ENCODE measurements at regions not wholly inside any gene's neighbourhood (a gene's known extent, or its start where the extent isn't known, plus 50 kb on each side); places are given as distances from the start of the nearest gene placed in this dataset.
"Not testable (repeated sequence)": the region's sequence is repeated elsewhere in the genome, so short reads cannot be mapped to it uniquely, and the experiment has no call there.

GRCh38 chr3:127438371-127438770 lies 150.5 kb upstream of the PRR20G start:
- ATAC-seq, result no peak

GRCh38 chr3:127435299-127435698 lies 147.5 kb upstream of the PRR20G start:
- not testable (repeated sequence) for ATAC-seq

- no peak for ATAC-seq
These were observed 143.2 kb upstream of the PRR20G start for GRCh38 chr3:127431066-127431465.

GRCh38 chr3:127428344-127428997 lies 140.6 kb upstream of the PRR20G start:
- no peak for ATAC-seq

- ATAC-seq, result no peak
These were observed 139.8 kb upstream of the PRR20G start for GRCh38 chr3:127427666-127428065.

GRCh38 chr3:127427156-127427555 lies 139.3 kb upstream of the PRR20G start:
- no peak for ATAC-seq

- no peak for ATAC-seq
These were observed 138.8 kb upstream of the PRR20G start for GRCh38 chr3:127426444-127427153.

- no peak for ATAC-seq
These were observed 137.9 kb upstream of the PRR20G start for GRCh38 chr3:127425505-127426443.

GRCh38 chr3:127424766-127425504 lies 137.1 kb upstream of the PRR20G start:
- no peak for ATAC-seq

- no peak for ATAC-seq
These were observed 136.3 kb upstream of the PRR20G start for GRCh38 chr3:127423856-127424765.

GRCh38 chr3:127422663-127423375 lies 135.0 kb upstream of the PRR20G start:
- no peak for ATAC-seq

GRCh38 chr3:127421943-127422662 lies 134.3 kb upstream of the PRR20G start:
- ATAC-seq, result no peak

GRCh38 chr3:127420829-127421228 lies 133.0 kb upstream of the PRR20G start:
- ATAC-seq, result no peak

GRCh38 chr3:127419641-127420553 lies 132.1 kb upstream of the PRR20G start:
- no peak for ATAC-seq

GRCh38 chr3:127419182-127419581 lies 131.3 kb upstream of the PRR20G start:
- no peak for ATAC-seq

- ATAC-seq, result no peak
These were observed 130.8 kb upstream of the PRR20G start for GRCh38 chr3:127418560-127419147.

- no peak for ATAC-seq
These were observed 130.1 kb upstream of the PRR20G start for GRCh38 chr3:127417709-127418559.

Data from esophagus mucosa (tissue), 1 donor.